IPS-15b (cell line): ENCODE measurements at regions not wholly inside any gene's neighbourhood (a gene's known extent, or its start where the extent isn't known, plus 50 kb on each side); places are given as distances from the start of the nearest gene placed in this dataset.
"Not testable (repeated sequence)": the region's sequence is repeated elsewhere in the genome, so short reads cannot be mapped to it uniquely, and the experiment has no call there.

Experiments used
- H3K27me3 ChIP-seq: one replicate; pipeline ENCODE4 v1.6.1; 2013; ENCODE audit warnings: low read length; ENCODE audit not compliant: control insufficient read depth, insufficient read depth
- H3K36me3 ChIP-seq: one replicate; pipeline ENCODE4 v1.6.1; 2013; ENCODE audit warnings: low read length; ENCODE audit not compliant: control insufficient read depth, insufficient read depth
- H3K4me1 ChIP-seq: one replicate; pipeline ENCODE4 v1.6.1; 2013; ENCODE audit warnings: mild to moderate bottlenecking, low read length; ENCODE audit not compliant: control insufficient read depth, insufficient read depth
- H3K4me3 ChIP-seq: one replicate; pipeline ENCODE4 v1.5.1; 2013; ENCODE audit warnings: low read depth, low read length
- H3K9ac ChIP-seq: one replicate; pipeline ENCODE4 v1.6.1; 2013; ENCODE audit warnings: low read depth, mild to moderate bottlenecking, low read length
- H3K9me3 ChIP-seq: one replicate; pipeline ENCODE4 v1.6.1; 2013; ENCODE audit warnings: mild to moderate bottlenecking, low read length; ENCODE audit not compliant: control insufficient read depth, insufficient read depth

GRCh38 chr7:113307147-113307546 is 188.8 kb upstream of the SMIM30 start:
- Histone ChIP-seq H3K36me3 (no peaks in the 10 kb centered on the region), H3K4me1 (no peaks in the 10 kb centered on the region), H3K9ac (no peak overlapping the region), H3K9me3 (no peaks in the 10 kb centered on the region), H3K4me3 (no peak overlapping the region), H3K27me3 (no peaks in the 10 kb centered on the region)

DNA sequence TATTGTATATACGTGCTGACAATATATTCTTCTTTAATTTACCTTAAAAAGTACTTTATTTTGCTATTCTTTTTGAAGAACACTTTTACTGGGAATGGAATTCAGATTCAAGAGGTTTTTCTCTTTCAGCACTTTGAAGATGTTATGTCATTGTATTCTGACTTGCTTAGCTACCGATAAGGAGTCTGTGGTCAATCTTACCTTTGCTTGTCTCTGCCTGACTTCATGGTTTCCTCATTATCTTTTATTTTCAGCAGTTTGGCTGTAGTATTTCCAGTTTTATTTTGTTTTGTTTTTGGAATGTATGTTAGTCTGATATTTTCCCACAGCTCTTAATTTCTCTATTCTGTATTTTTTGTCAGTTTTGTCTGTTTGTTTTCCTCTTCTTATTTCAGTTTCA is 187.9 kb upstream of the SMIM30 start:
- Histone ChIP-seq H3K4me3 (no peak overlapping the region), H3K4me1 (no peaks in the 10 kb centered on the region), H3K36me3 (no peaks in the 10 kb centered on the region), H3K27me3 (no peaks in the 10 kb centered on the region), H3K9me3 (no peaks in the 10 kb centered on the region), H3K9ac (no peak overlapping the region)

DNA sequence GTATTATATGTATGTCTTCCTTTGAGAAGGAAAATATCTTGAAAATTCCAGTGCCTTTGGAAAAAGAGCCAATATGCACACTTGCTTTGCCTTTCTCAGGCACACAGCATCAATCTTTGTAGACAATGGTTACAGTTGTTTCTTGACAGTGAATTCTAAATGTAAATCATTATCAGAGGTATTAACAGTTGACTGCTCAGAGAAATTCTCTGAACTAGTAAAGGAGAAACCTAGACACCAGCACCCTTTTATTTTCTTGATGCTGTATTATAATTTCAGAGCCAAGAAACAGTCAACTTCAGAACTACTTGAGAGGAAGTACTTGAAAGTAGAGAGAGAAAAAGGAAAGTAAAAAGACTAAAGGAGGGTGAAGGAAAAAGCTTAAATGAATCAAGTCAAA is 185.8 kb upstream of the SMIM30 start:
- H3K36me3 ChIP-seq, result no peaks in the 10 kb centered on the region
- no peaks in the 10 kb centered on the region for H3K27me3 ChIP-seq
- H3K9ac ChIP-seq, result no peak overlapping the region
- no peaks in the 10 kb centered on the region for H3K4me1 ChIP-seq
- H3K4me3 ChIP-seq, result no peak overlapping the region
- no peaks in the 10 kb centered on the region for H3K9me3 ChIP-seq

- H3K4me3 ChIP-seq, H3K4me1 ChIP-seq, H3K27me3 ChIP-seq, H3K9ac ChIP-seq, H3K36me3 ChIP-seq, H3K9me3 ChIP-seq: not testable (repeated sequence)
Measured at GRCh38 chr7:113303388-113303787, 185.0 kb upstream of the SMIM30 start.

- Histone ChIP-seq H3K36me3 (no peaks in the 10 kb centered on the region), H3K9ac (no peak overlapping the region), H3K27me3 (no peaks in the 10 kb centered on the region), H3K9me3 (no peaks in the 10 kb centered on the region), H3K4me1 (no peaks in the 10 kb centered on the region), H3K4me3 (no peak overlapping the region)
Measured at GRCh38 chr7:113301983-113302382, 183.6 kb upstream of the SMIM30 start.

- H3K27me3 ChIP-seq, result no peaks in the 10 kb centered on the region
- H3K9me3 ChIP-seq, result no peaks in the 10 kb centered on the region
- H3K4me3 ChIP-seq, result no peak overlapping the region
- H3K4me1 ChIP-seq, result no peaks in the 10 kb centered on the region
- no peak overlapping the region for H3K9ac ChIP-seq
- no peaks in the 10 kb centered on the region for H3K36me3 ChIP-seq
Measured at GRCh38 chr7:113301141-113301540, 182.8 kb upstream of the SMIM30 start.

DNA sequence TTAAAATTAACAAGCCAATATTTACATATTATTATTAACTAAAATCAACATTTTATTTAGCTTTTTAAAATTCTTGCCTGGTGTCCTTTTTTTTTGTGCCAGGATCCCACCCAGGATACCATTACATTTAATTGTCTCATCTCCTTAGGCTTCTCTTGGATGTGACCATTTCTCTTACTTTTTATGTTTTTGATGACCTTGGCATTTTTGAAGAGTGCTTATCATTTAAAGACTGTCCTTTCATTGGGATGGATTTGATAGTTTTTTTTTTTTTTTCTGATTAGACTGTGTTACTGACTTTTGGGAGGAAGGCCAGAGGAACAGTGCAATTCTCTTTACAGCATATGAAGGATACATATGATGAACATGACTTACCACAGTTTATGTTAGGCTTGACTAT is 181.4 kb upstream of the SMIM30 start:
- no peaks in the 10 kb centered on the region for H3K4me1 ChIP-seq
- no peak overlapping the region for H3K9ac ChIP-seq
- H3K36me3 ChIP-seq, result no peaks in the 10 kb centered on the region
- H3K9me3 ChIP-seq, result no peaks in the 10 kb centered on the region
- no peaks in the 10 kb centered on the region for H3K27me3 ChIP-seq
- H3K4me3 ChIP-seq, result no peak overlapping the region

DNA sequence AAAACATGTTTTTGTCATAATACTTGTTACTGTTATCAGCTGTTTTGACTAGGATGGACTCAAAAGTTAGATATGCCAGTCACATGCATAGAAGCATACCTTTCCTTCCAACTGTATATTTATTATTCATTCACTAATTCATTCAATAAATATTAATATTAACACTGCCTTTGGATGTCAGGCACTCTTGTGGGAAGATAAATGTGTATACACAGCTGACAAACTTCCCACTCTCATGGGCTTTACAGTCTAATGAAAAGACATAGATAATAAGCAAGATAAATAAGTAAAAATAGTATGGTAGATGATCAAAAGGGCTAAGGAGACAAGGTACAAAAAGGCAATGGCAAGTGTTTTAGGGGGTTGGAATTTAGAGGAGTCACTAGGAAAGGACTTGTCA is 180.1 kb upstream of the SMIM30 start:
- Histone ChIP-seq H3K9ac (no peak overlapping the region), H3K9me3 (no peaks in the 10 kb centered on the region), H3K36me3 (no peaks in the 10 kb centered on the region), H3K4me1 (no peaks in the 10 kb centered on the region), H3K4me3 (no peak overlapping the region), H3K27me3 (no peaks in the 10 kb centered on the region)

DNA sequence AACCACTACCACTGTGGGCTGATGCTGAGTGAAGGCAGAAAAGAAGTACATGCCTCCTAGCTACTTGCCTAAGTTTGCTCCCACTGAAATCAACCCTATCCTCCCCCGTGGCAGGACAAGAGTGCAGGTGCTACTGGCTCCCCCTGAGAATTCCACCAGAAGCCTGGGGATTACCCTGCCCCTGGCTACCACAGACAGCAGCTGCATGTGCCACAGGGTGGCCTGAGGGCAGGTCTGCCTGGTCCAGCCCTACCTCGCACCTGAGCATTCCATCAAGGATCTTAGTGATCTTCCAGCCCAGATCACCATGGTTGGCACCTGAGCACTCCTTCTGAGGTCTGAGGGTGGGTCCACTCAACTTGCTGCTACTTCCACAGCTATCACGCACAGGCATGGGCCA is 176.4 kb upstream of the SMIM30 start:
- Histone ChIP-seq H3K9ac (no peak overlapping the region), H3K4me1 (no peaks in the 10 kb centered on the region), H3K36me3 (no peaks in the 10 kb centered on the region), H3K27me3 (no peaks in the 10 kb centered on the region), H3K9me3 (no peaks in the 10 kb centered on the region), H3K4me3 (no peak overlapping the region)

- no peaks in the 10 kb centered on the region for H3K4me1 ChIP-seq
- no peak overlapping the region for H3K9ac ChIP-seq
- H3K9me3 ChIP-seq, result no peaks in the 10 kb centered on the region
- no peak overlapping the region for H3K4me3 ChIP-seq
- no peaks in the 10 kb centered on the region for H3K36me3 ChIP-seq
- no peaks in the 10 kb centered on the region for H3K27me3 ChIP-seq
Measured at GRCh38 chr7:113292105-113292504, 173.8 kb upstream of the SMIM30 start.

GRCh38 chr7:113291058-113291457 is 172.7 kb upstream of the SMIM30 start:
- Histone ChIP-seq H3K27me3 (no peaks in the 10 kb centered on the region), H3K9ac (no peak overlapping the region), H3K4me3 (no peak overlapping the region), H3K9me3 (no peaks in the 10 kb centered on the region), H3K4me1 (no peaks in the 10 kb centered on the region), H3K36me3 (no peaks in the 10 kb centered on the region)

GRCh38 chr7:113289140-113289740 is 170.9 kb upstream of the SMIM30 start:
- Histone ChIP-seq H3K4me1 (no peaks in the 10 kb centered on the region), H3K4me3 (no peak overlapping the region), H3K27me3 (no peaks in the 10 kb centered on the region), H3K36me3 (no peaks in the 10 kb centered on the region), H3K9ac (no peak overlapping the region), H3K9me3 (no peaks in the 10 kb centered on the region)

DNA sequence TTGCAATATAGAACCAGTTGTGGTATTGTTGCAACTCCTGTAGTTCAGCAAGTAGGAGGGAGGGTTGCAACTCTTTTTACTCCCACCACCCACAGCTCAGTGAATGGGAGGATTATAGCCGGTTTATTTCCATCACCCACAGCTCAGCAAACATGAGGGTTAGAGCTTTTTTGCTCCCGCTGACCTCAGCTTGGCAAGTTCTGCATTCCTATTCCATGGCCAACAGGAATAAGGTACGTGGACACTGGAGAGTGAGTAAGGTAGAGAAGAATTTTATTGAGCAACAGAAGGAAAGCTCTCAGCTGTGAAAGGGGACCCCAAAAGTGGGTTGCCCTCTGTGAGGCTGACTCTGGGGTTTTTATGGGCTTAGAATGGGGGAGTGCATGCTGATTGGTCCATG is 167.1 kb upstream of the SMIM30 start:
- Histone ChIP-seq H3K4me1 (no peaks in the 10 kb centered on the region), H3K27me3 (no peaks in the 10 kb centered on the region), H3K4me3 (no peak overlapping the region), H3K9ac (no peak overlapping the region), H3K9me3 (no peaks in the 10 kb centered on the region), H3K36me3 (no peaks in the 10 kb centered on the region)
